Panc1 (cell line): ENCODE measurements at regions not wholly inside any gene's neighbourhood (a gene's known extent, or its start where the extent isn't known, plus 50 kb on each side); places are given as distances from the start of the nearest gene placed in this dataset.

Source experiments
- CTCF ChIP-seq: fragments of 450-650 bp; IDR thresholded peaks from 2 replicates; pipeline ENCODE4 v1.5.1; 2017; ENCODE audit warnings: mild to moderate bottlenecking
- POLR2AphosphoS5 ChIP-seq: IDR thresholded peaks from 2 replicates; pipeline ENCODE4 v1.6.1; 2012; ENCODE audit warnings: mild to moderate bottlenecking, low read depth, low read length, moderate library complexity

- TF ChIP-seq CTCF (no peak), POLR2AphosphoS5 (no peak)
Observed at GRCh38 chr13:90738881-90739280, 608.6 kb upstream of the MIR17HG start.
